Hypothalamus (tissue), 51 donors: ENCODE measurements at regions not wholly inside any gene's neighbourhood (a gene's known extent, or its start where the extent isn't known, plus 50 kb on each side); places are given as distances from the start of the nearest gene placed in this dataset.
"Not testable (repeated sequence)": the region's sequence is repeated elsewhere in the genome, so short reads cannot be mapped to it uniquely, and the experiment has no call there.

Experiments
- DNase-seq, 51 donors: peaks; one replicate each; lab custom pipeline; 2025; lab: John Stamatoyannopoulos, UW

GRCh38 chr6:21769405-21769861 lies 175.9 kb downstream of the SOX4 start:
- DNase-seq: no peak

GRCh38 chr6:21769968-21770367 lies 176.4 kb downstream of the SOX4 start:
- DNase-seq: no peak

GRCh38 chr6:21771626-21772320 lies 178.2 kb downstream of the SOX4 start:
- no peak for DNase-seq

GRCh38 chr6:21772477-21772876 lies 178.9 kb downstream of the SOX4 start:
- DNase-seq: no peak

GRCh38 chr6:21772884-21773575 lies 179.5 kb downstream of the SOX4 start:
- DNase-seq: no peak

GRCh38 chr6:21773576-21773968 lies 180.0 kb downstream of the SOX4 start:
- no peak for DNase-seq

- DNase-seq: no peak
Measured at GRCh38 chr6:21777846-21778245, 184.3 kb downstream of the SOX4 start.

GRCh38 chr6:21780141-21780540 lies 186.6 kb downstream of the SOX4 start:
- no peak for DNase-seq

- DNase-seq: no peak
Measured at GRCh38 chr6:21780679-21781078, 187.1 kb downstream of the SOX4 start.

- no peak for DNase-seq
Measured at GRCh38 chr6:21781128-21781527, 187.6 kb downstream of the SOX4 start.

GRCh38 chr6:21785164-21785563 lies 191.6 kb downstream of the SOX4 start:
- DNase-seq: no peak

GRCh38 chr6:21791056-21791455 lies 197.5 kb downstream of the SOX4 start:
- DNase-seq: no peak

- no peak for DNase-seq
Measured at GRCh38 chr6:21791581-21791980, 198.0 kb downstream of the SOX4 start.

GRCh38 chr6:21792177-21792576 lies 198.6 kb downstream of the SOX4 start:
- no peak for DNase-seq

GRCh38 chr6:21796979-21797378 lies 203.4 kb downstream of the SOX4 start:
- DNase-seq: not testable (repeated sequence)

GRCh38 chr6:21798468-21798867 lies 204.9 kb downstream of the SOX4 start:
- no peak for DNase-seq

GRCh38 chr6:21800330-21800729 lies 206.8 kb downstream of the SOX4 start:
- no peak for DNase-seq

GRCh38 chr6:21800948-21801438 lies 207.4 kb downstream of the SOX4 start:
- DNase-seq: no peak

GRCh38 chr6:21801446-21802174 lies 208.1 kb downstream of the SOX4 start:
- DNase-seq: no peak

GRCh38 chr6:21802175-21802822 lies 208.7 kb downstream of the SOX4 start:
- DNase-seq: no peak
